ENCODE measurements at regions not wholly inside any gene's neighbourhood (a gene's known extent, or its start where the extent isn't known, plus 50 kb on each side); places are given as distances from the start of the nearest gene placed in this dataset.

DNA sequence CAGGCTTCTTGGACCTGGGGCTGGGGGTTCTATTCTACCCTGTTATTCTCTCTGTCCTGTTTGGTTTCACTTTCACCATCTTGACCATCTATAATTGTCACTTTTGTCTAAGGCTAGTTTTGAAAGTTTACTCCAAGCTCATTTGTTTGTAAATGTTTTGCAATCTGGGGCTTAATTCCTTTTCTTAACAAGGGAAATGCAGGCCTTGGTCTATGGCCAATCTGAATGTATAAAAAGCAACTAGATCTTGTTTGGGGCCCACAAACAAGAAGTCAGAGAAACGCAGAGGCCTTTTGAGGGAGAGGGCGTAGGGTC lies 86.3 kb upstream of the PREP start:
- TF ChIP-seq, protein P1, sequence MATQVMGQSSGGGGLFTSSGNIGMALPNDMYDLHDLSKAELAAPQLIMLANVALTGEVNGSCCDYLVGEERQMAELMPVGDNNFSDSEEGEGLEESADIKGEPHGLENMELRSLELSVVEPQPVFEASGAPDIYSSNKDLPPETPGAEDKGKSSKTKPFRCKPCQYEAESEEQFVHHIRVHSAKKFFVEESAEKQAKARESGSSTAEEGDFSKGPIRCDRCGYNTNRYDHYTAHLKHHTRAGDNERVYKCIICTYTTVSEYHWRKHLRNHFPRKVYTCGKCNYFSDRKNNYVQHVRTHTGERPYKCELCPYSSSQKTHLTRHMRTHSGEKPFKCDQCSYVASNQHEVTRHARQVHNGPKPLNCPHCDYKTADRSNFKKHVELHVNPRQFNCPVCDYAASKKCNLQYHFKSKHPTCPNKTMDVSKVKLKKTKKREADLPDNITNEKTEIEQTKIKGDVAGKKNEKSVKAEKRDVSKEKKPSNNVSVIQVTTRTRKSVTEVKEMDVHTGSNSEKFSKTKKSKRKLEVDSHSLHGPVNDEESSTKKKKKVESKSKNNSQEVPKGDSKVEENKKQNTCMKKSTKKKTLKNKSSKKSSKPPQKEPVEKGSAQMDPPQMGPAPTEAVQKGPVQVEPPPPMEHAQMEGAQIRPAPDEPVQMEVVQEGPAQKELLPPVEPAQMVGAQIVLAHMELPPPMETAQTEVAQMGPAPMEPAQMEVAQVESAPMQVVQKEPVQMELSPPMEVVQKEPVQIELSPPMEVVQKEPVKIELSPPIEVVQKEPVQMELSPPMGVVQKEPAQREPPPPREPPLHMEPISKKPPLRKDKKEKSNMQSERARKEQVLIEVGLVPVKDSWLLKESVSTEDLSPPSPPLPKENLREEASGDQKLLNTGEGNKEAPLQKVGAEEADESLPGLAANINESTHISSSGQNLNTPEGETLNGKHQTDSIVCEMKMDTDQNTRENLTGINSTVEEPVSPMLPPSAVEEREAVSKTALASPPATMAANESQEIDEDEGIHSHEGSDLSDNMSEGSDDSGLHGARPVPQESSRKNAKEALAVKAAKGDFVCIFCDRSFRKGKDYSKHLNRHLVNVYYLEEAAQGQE (IDR thresholded peaks at IDR 0.05; ENCODE audit: unreplicated experiment) = no peak
- TF ChIP-seq, protein P2, sequence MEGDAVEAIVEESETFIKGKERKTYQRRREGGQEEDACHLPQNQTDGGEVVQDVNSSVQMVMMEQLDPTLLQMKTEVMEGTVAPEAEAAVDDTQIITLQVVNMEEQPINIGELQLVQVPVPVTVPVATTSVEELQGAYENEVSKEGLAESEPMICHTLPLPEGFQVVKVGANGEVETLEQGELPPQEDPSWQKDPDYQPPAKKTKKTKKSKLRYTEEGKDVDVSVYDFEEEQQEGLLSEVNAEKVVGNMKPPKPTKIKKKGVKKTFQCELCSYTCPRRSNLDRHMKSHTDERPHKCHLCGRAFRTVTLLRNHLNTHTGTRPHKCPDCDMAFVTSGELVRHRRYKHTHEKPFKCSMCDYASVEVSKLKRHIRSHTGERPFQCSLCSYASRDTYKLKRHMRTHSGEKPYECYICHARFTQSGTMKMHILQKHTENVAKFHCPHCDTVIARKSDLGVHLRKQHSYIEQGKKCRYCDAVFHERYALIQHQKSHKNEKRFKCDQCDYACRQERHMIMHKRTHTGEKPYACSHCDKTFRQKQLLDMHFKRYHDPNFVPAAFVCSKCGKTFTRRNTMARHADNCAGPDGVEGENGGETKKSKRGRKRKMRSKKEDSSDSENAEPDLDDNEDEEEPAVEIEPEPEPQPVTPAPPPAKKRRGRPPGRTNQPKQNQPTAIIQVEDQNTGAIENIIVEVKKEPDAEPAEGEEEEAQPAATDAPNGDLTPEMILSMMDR (conservative IDR thresholded peaks at IDR 0.05; ENCODE audit: low read depth in 2 of 2) = no peak
- no peak for TF ChIP-seq POLR2AphosphoS5 (IDR thresholded peaks at IDR 0.05; ENCODE audit: low read depth)
- TF ChIP-seq EZH2phosphoT487 (IDR thresholded peaks at IDR 0.05; ENCODE audit: unreplicated experiment) = no peak
- TF ChIP-seq EZH2 (IDR thresholded peaks at IDR 0.05; ENCODE audit: low read depth, unreplicated experiment) = no peak
- TF ChIP-seq, protein P3, sequence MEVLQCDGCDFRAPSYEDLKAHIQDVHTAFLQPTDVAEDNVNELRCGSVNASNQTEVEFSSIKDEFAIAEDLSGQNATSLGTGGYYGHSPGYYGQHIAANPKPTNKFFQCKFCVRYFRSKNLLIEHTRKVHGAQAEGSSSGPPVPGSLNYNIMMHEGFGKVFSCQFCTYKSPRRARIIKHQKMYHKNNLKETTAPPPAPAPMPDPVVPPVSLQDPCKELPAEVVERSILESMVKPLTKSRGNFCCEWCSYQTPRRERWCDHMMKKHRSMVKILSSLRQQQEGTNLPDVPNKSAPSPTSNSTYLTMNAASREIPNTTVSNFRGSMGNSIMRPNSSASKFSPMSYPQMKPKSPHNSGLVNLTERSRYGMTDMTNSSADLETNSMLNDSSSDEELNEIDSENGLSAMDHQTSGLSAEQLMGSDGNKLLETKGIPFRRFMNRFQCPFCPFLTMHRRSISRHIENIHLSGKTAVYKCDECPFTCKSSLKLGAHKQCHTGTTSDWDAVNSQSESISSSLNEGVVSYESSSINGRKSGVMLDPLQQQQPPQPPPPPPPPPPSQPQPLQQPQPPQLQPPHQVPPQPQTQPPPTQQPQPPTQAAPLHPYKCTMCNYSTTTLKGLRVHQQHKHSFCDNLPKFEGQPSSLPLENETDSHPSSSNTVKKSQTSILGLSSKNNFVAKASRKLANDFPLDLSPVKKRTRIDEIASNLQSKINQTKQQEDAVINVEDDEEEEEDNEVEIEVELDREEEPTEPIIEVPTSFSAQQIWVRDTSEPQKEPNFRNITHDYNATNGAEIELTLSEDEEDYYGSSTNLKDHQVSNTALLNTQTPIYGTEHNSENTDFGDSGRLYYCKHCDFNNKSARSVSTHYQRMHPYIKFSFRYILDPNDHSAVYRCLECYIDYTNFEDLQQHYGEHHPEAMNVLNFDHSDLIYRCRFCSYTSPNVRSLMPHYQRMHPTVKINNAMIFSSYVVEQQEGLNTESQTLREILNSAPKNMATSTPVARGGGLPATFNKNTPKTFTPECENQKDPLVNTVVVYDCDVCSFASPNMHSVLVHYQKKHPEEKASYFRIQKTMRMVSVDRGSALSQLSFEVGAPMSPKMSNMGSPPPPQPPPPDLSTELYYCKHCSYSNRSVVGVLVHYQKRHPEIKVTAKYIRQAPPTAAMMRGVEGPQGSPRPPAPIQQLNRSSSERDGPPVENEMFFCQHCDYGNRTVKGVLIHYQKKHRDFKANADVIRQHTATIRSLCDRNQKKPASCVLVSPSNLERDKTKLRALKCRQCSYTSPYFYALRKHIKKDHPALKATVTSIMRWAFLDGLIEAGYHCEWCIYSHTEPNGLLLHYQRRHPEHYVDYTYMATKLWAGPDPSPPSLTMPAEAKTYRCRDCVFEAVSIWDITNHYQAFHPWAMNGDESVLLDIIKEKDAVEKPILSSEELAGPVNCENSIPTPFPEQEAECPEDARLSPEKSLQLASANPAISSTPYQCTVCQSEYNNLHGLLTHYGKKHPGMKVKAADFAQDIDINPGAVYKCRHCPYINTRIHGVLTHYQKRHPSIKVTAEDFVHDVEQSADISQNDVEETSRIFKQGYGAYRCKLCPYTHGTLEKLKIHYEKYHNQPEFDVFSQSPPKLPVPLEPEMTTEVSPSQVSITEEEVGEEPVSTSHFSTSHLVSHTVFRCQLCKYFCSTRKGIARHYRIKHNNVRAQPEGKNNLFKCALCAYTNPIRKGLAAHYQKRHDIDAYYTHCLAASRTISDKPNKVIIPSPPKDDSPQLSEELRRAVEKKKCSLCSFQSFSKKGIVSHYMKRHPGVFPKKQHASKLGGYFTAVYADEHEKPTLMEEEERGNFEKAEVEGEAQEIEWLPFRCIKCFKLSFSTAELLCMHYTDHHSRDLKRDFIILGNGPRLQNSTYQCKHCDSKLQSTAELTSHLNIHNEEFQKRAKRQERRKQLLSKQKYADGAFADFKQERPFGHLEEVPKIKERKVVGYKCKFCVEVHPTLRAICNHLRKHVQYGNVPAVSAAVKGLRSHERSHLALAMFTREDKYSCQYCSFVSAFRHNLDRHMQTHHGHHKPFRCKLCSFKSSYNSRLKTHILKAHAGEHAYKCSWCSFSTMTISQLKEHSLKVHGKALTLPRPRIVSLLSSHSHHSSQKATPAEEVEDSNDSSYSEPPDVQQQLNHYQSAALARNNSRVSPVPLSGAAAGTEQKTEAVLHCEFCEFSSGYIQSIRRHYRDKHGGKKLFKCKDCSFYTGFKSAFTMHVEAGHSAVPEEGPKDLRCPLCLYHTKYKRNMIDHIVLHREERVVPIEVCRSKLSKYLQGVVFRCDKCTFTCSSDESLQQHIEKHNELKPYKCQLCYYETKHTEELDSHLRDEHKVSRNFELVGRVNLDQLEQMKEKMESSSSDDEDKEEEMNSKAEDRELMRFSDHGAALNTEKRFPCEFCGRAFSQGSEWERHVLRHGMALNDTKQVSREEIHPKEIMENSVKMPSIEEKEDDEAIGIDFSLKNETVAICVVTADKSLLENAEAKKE (CRISPR knock-in tag; IDR thresholded peaks at IDR 0.05) = no peak
- no peak for TF ChIP-seq ETS1 (IDR thresholded peaks at IDR 0.05)
- TF ChIP-seq ZNF114 (CRISPR knock-in tag; IDR thresholded peaks at IDR 0.05) = no peak
- TF ChIP-seq CREB1 (CRISPR knock-in tag; IDR thresholded peaks at IDR 0.05; ENCODE audit: low read depth) = no peak
